ENCODE measurements at regions not wholly inside any gene's neighbourhood (a gene's known extent, or its start where the extent isn't known, plus 50 kb on each side); places are given as distances from the start of the nearest gene placed in this dataset.

GRCh38 chr13:91278291-91278690, 69.2 kb upstream of the MIR17HG start:
- no peak for TF ChIP-seq ATF3 (IDR thresholded peaks at IDR 0.05)
- TF ChIP-seq CTCF (IDR thresholded peaks at IDR 0.05; ENCODE audit: low read depth, low read length, missing input control), result no peak
- no peak for TF ChIP-seq JUND (IDR thresholded peaks at IDR 0.05)
- no peak for TF ChIP-seq HNF4G (IDR thresholded peaks at IDR 0.05)
- no peak for TF ChIP-seq GABPA (IDR thresholded peaks at IDR 0.05 in 1 of 2, conservative IDR thresholded peaks at IDR 0.05 in 1 of 2)
- no peak for TF ChIP-seq FOXA1 (IDR thresholded peaks at IDR 0.05)
- no peak for TF ChIP-seq HNF4A (conservative IDR thresholded peaks at IDR 0.05)
- no peaks in the 10 kb centered on the region for H3K9me3 ChIP-seq (ENCODE audit: control insufficient read depth in 4 of 4, low read length in 3 of 4)
- DNase-seq (ENCODE audit: low spot score), result no peak
- 73% methylated on average over 3 of the region's 3 CpGs for whole genome bisulfite sequencing
- H3K4me1 ChIP-seq (ENCODE audit: control insufficient read depth in 4 of 4, insufficient read depth in 4 of 4, low read length in 3 of 4), result no peaks in the 10 kb centered on the region
- no peaks in the 10 kb centered on the region for H3K27me3 ChIP-seq (ENCODE audit: control insufficient read depth in 4 of 4, insufficient read depth in 4 of 4, low read length in 3 of 4)
- H3K27ac ChIP-seq (ENCODE audit: low read depth in 1 of 2, low read length in 2 of 2), result no peak overlapping the region
- no peak overlapping the region for H3K9ac ChIP-seq (ENCODE audit: low read depth in 1 of 2, low read length in 2 of 2)
- no peaks in the 10 kb centered on the region for H3K36me3 ChIP-seq (ENCODE audit: control insufficient read depth in 4 of 4, insufficient read depth in 3 of 4, low read depth in 1 of 4, low read length in 3 of 4)
- H3K4me3 ChIP-seq (ENCODE audit: low read depth in 1 of 3, low read length in 3 of 3), result no peak overlapping the region

- Histone ChIP-seq H3K9ac (ENCODE audit: low read depth in 1 of 2, low read length in 2 of 2) (no peak overlapping the region), H3K27ac (ENCODE audit: low read depth in 1 of 2, low read length in 2 of 2) (no peak overlapping the region), H3K4me1 (ENCODE audit: control insufficient read depth in 4 of 4, insufficient read depth in 4 of 4, low read length in 3 of 4) (no peaks in the 10 kb centered on the region), H3K9me3 (ENCODE audit: control insufficient read depth in 4 of 4, low read length in 3 of 4) (no peaks in the 10 kb centered on the region), H3K36me3 (ENCODE audit: control insufficient read depth in 4 of 4, insufficient read depth in 3 of 4, low read depth in 1 of 4, low read length in 3 of 4) (no peaks in the 10 kb centered on the region), H3K27me3 (ENCODE audit: control insufficient read depth in 4 of 4, insufficient read depth in 4 of 4, low read length in 3 of 4) (no peaks in the 10 kb centered on the region), H3K4me3 (ENCODE audit: low read depth in 1 of 3, low read length in 3 of 3) (no peak overlapping the region)
- DNase-seq (ENCODE audit: low spot score), result no peak
- TF ChIP-seq YY1 (IDR thresholded peaks at IDR 0.05), result no peak
- TF ChIP-seq HNF4A (conservative IDR thresholded peaks at IDR 0.05), result no peak
- TF ChIP-seq SP1 (IDR thresholded peaks at IDR 0.05), result no peak
- TF ChIP-seq MAX (IDR thresholded peaks at IDR 0.05), result no peak
- no peak for TF ChIP-seq FOXA1 (IDR thresholded peaks at IDR 0.05)
- TF ChIP-seq FOXA2 (IDR thresholded peaks at IDR 0.05), result no peak
- no peak for TF ChIP-seq HNF4G (IDR thresholded peaks at IDR 0.05)
- no peak for TF ChIP-seq RXRA (IDR thresholded peaks at IDR 0.05)
- no peak for TF ChIP-seq ATF3 (IDR thresholded peaks at IDR 0.05)
- TF ChIP-seq GABPA (IDR thresholded peaks at IDR 0.05 in 1 of 2, conservative IDR thresholded peaks at IDR 0.05 in 1 of 2), result no peak
- no peak for TF ChIP-seq ZBTB33 (IDR thresholded peaks at IDR 0.05)
- TF ChIP-seq REST (IDR thresholded peaks at IDR 0.05), result no peak
- TF ChIP-seq RAD21 (IDR thresholded peaks at IDR 0.05), result no peak
- 76% methylated on average over 2 of the region's 2 CpGs for WGBS
These were observed 68.6 kb upstream of the MIR17HG start for GRCh38 chr13:91278888-91279287.

All from liver (tissue), 8 donors.